ENCODE measurements at regions not wholly inside any gene's neighbourhood (a gene's known extent, or its start where the extent isn't known, plus 50 kb on each side); places are given as distances from the start of the nearest gene placed in this dataset.

DNA sequence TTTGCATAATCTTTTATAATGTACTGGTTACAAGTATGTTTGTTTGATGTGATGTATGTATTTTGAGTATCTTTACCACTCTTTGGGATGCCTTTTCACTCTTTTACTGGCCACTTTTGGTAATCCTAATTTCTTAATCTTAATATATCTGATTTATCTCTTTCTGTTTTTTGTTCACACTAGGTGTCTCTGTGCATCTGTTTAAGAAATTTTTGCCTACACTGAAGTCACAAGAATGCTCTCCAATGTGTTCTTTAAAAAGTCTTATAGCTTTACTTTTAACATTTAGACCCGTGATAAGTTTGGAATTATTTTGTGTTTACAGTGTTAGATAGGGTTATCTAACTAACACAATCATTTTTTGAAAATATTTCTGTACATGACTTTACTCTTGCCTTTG lies 659.1 kb downstream of the SI start:
- no peak for TF ChIP-seq MAZ (CRISPR knock-in tag; conservative IDR thresholded peaks at IDR 0.05 in 1 of 2, IDR thresholded peaks at IDR 0.05 in 1 of 2)
- TF ChIP-seq JUND (IDR thresholded peaks at IDR 0.05; ENCODE audit: borderline replicate concordance, low read depth, low read length) = no peak
- no peak for TF ChIP-seq JUND (tag; IDR thresholded peaks at IDR 0.05; ENCODE audit: borderline replicate concordance, low read depth, low read length)
- TF ChIP-seq, protein P1, sequence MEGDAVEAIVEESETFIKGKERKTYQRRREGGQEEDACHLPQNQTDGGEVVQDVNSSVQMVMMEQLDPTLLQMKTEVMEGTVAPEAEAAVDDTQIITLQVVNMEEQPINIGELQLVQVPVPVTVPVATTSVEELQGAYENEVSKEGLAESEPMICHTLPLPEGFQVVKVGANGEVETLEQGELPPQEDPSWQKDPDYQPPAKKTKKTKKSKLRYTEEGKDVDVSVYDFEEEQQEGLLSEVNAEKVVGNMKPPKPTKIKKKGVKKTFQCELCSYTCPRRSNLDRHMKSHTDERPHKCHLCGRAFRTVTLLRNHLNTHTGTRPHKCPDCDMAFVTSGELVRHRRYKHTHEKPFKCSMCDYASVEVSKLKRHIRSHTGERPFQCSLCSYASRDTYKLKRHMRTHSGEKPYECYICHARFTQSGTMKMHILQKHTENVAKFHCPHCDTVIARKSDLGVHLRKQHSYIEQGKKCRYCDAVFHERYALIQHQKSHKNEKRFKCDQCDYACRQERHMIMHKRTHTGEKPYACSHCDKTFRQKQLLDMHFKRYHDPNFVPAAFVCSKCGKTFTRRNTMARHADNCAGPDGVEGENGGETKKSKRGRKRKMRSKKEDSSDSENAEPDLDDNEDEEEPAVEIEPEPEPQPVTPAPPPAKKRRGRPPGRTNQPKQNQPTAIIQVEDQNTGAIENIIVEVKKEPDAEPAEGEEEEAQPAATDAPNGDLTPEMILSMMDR (IDR thresholded peaks at IDR 0.05 in 2 of 3, conservative IDR thresholded peaks at IDR 0.05 in 1 of 3; ENCODE audit: insufficient read depth in 2 of 3, low read depth in 1 of 3, low read length in 3 of 3) = no peak
- TF ChIP-seq YY1 (IDR thresholded peaks at IDR 0.05; ENCODE audit: borderline replicate concordance in 1 of 3, control insufficient read depth in 1 of 3, extremely low read depth in 1 of 3, insufficient read depth in 3 of 3, insufficient read length in 1 of 3, insufficient replicate concordance in 2 of 3, low read depth in 1 of 3, low read length in 2 of 3) = no peak
- no peak for TF ChIP-seq GATAD2B (IDR thresholded peaks at IDR 0.05; ENCODE audit: borderline replicate concordance)
- TF ChIP-seq ATF7 (IDR thresholded peaks at IDR 0.05) = no peak
- TF ChIP-seq KDM1A (IDR thresholded peaks at IDR 0.05) = no peak
- TF ChIP-seq, protein P2, sequence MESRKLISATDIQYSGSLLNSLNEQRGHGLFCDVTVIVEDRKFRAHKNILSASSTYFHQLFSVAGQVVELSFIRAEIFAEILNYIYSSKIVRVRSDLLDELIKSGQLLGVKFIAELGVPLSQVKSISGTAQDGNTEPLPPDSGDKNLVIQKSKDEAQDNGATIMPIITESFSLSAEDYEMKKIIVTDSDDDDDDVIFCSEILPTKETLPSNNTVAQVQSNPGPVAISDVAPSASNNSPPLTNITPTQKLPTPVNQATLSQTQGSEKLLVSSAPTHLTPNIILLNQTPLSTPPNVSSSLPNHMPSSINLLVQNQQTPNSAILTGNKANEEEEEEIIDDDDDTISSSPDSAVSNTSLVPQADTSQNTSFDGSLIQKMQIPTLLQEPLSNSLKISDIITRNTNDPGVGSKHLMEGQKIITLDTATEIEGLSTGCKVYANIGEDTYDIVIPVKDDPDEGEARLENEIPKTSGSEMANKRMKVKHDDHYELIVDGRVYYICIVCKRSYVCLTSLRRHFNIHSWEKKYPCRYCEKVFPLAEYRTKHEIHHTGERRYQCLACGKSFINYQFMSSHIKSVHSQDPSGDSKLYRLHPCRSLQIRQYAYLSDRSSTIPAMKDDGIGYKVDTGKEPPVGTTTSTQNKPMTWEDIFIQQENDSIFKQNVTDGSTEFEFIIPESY (CRISPR knock-in tag; IDR thresholded peaks at IDR 0.05) = no peak
- TF ChIP-seq CREB3 (tag; conservative IDR thresholded peaks at IDR 0.05; ENCODE audit: low read depth) = no peak
- no peak for TF ChIP-seq ZNF124 (CRISPR knock-in tag; IDR thresholded peaks at IDR 0.05)
- no peak for TF ChIP-seq MEF2D (tag; conservative IDR thresholded peaks at IDR 0.05; ENCODE audit: low read depth)
